ENCODE measurements at regions not wholly inside any gene's neighbourhood (a gene's known extent, or its start where the extent isn't known, plus 50 kb on each side); places are given as distances from the start of the nearest gene placed in this dataset.

DNA sequence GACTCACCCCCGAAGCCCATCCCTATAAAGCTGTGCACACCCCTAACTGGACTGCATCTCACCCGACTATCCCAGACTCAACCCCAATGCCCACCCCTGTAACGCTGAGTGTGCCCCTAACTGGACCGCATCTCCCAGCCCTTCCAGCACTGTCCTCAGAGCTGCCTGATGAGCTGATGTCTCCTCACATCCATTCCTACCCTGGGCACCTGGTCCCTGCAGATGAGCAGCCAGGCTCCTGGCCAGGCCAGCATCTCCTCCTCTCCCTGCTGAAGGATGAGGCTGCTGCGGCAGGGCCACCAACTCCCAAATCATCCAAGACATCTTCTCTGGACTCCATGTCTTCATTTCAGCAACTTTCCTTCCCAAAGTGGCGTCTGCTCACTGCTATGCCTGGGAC is 332.1 kb downstream of the CTTN start:
- TF ChIP-seq, protein P1, sequence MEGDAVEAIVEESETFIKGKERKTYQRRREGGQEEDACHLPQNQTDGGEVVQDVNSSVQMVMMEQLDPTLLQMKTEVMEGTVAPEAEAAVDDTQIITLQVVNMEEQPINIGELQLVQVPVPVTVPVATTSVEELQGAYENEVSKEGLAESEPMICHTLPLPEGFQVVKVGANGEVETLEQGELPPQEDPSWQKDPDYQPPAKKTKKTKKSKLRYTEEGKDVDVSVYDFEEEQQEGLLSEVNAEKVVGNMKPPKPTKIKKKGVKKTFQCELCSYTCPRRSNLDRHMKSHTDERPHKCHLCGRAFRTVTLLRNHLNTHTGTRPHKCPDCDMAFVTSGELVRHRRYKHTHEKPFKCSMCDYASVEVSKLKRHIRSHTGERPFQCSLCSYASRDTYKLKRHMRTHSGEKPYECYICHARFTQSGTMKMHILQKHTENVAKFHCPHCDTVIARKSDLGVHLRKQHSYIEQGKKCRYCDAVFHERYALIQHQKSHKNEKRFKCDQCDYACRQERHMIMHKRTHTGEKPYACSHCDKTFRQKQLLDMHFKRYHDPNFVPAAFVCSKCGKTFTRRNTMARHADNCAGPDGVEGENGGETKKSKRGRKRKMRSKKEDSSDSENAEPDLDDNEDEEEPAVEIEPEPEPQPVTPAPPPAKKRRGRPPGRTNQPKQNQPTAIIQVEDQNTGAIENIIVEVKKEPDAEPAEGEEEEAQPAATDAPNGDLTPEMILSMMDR (IDR thresholded peaks at IDR 0.05; ENCODE audit: insufficient read depth, low read depth, low read length, missing control alignments) = no peak
- H3K4me3 ChIP-seq (ENCODE audit: low read length) = no peak overlapping the region
- DNase-seq (ENCODE audit: low read depth) = no peak

DNA sequence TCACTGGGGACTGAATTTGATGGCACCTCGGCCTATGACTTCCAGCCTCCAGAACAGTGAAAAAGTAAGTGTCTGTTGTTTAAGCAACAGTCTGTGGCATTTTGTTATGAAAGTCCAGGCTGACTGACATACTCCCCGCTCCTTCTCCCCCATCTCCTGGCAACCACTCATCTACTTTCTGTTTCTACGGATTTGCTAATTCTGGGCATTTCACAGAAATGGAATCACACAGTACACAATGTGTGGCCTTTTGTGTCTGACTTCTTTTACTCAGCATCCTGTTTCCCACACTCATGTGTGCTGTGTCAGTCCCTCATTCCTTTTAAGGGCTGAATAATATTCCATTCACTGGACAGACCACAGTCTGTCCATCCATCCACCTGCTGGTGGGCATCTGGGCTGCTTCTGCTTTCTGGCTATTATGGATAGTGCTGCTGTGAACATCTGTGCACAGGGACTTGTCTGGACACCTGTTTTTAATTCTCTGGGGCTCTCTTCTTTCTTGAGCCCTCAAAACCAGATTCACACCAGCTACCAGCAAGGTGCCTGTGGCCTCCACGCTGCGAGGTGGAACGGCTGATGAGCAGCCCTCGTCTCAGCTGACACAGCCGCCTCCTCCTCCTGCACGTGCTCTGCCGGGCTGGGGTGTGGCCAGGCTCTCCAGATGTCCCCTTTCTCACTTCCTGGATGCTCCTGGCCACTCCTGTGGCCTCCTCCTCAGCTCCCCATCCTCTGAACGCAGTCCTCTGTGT is 333.1 kb downstream of the CTTN start:
- no peak overlapping the region for H3K4me3 ChIP-seq (ENCODE audit: low read length)
- TF ChIP-seq, protein P1 (IDR thresholded peaks at IDR 0.05; ENCODE audit: insufficient read depth, low read depth, low read length, missing control alignments) = no peak

DNA sequence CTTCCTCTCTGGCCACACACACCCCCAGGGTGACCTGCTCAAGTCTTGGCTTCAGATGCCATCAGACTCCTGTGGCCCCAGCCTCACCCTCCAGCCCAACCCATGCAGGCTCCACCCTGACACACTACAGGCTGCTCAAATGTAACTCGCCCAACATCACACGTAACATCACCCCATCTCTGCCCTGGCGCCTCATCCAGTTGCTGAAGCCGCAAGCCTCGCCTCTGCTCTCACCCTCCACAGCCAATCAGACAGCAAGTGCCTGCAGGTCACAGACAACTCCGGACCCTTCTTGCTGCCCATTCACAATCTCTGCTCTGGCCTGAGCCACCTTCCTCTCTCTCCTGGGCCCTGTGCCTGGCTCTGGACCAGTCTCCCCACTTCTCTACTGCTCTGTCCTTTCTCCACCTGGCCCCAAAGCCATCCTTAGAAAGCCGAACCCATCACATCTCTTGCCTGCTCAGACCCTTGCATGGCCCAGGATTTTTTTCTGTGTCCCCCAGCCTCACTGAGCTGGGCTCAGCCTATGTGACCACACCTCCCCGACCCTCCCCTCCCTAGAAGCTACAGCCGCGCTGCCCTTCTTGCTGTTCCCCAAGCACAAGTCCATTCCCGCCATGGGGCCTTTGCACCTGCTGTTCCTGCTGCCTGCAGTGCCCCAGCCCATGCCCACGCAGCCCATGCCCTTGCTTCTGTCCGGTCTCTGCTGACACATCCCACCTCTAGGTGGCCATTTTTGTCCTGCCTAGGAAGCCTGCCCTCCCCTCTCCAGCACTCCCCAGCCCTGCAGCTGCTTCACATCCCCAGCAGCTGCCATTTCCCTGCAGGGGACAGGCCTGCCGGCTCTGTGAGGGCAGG is 333.9 kb downstream of the CTTN start:
- TF ChIP-seq, protein P1 (IDR thresholded peaks at IDR 0.05; ENCODE audit: insufficient read depth, low read depth, low read length, missing control alignments) = no peak
- DNase-seq (ENCODE audit: low read depth) = no peak

More for the DNA sequence above, 333.1 kb downstream of the CTTN start:
- DNase-seq (ENCODE audit: low read depth) = no peak

DNA sequence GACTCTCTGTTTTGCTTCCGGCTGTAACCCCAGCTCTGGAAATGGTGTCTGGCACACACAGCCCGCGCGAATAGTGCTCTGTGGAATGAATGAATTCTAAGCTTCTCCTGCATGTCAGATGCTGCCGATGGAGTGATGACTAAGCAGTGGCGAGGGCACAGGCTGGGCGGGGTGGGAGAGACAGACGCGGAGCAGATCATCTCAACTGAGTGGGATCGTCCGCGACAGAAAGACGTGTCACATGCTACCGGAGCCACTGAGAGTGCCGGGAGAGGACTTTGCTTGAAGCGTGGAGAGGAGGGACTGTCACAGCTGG is 334.5 kb downstream of the CTTN start:
- no peak overlapping the region for H3K4me3 ChIP-seq (ENCODE audit: low read length)
- no peak for DNase-seq (ENCODE audit: low read depth)
- TF ChIP-seq, protein P1 (IDR thresholded peaks at IDR 0.05; ENCODE audit: insufficient read depth, low read depth, low read length, missing control alignments) = no peak

More for the DNA sequence above, 333.9 kb downstream of the CTTN start:
- no peak overlapping the region for H3K4me3 ChIP-seq (ENCODE audit: low read length)

DNA sequence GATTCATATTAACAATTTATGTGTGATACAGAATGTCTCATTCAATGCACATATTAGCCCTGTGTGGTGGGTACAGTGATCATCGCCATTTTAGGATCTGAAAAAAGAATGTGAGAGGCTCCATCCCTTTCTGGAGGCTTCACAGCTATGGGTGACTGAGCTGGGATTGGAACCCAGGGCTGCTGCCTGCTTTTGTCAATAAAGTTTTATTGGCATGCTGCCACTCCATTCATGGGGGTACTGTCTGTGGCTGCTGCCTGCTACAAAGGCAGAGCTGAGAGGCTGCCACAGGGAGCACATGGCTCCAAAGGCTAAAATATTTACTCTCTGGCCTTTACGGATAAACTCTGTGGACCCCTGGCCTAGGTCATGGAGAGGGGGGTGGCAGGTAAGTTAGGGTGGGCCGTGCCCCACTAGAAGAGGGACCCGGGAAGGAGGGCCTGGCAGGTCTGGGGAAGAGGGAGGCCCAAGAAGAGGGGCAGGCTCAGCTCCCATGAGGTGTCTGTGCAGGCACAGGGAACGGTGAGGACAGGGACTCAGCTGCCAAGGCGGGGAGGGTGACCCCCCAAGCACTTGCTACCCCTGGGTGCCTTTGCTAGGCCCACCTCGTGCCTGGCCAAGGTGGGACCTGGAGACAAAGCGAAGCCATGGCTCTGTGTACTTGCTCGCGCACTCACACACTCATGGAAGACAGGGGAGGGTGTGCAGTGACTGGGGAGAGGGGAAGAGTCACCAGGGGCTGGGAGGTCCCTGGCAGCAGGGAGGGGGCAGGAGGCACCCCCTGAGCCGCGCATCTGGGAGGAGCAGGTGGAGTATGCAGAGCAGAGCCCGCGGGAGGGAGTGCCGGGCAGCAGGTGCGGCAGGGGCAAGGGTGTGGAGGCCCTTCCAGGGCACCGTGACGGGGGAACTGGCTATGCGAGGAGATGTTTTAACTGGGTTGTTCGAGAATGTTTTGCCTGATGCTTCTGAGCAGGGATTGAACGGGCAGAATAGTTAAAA is 335.3 kb downstream of the CTTN start:
- H3K4me3 ChIP-seq (ENCODE audit: low read length) = no peak overlapping the region
- TF ChIP-seq, protein P1 (IDR thresholded peaks at IDR 0.05; ENCODE audit: insufficient read depth, low read depth, low read length, missing control alignments) = no peak
- DNase-seq (ENCODE audit: low read depth) = no peak

DNA sequence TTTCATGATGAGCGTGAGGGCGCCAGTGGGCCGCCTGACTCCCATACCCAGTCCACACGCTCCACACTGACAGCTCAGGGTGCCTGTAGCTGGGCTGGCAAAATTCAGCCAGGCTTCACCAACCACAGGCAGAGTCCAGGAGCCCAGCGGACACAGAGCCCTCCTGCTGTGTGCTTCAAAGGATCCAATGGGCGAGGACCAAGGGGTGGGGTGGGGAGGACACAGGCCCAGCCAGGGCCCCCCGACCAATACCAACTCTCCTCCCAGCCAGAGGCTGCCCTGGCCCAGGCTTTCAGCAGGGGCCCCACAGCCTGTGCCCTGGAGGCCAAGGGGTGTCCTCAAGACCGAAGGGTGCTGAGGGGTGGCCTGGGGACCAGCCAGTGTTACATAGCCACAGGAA is 336.1 kb downstream of the CTTN start:
- no peak for DNase-seq (ENCODE audit: low read depth)
- TF ChIP-seq, protein P1 (IDR thresholded peaks at IDR 0.05; ENCODE audit: insufficient read depth, low read depth, low read length, missing control alignments) = no peak
- no peak overlapping the region for H3K4me3 ChIP-seq (ENCODE audit: low read length)

Data from epithelial cell of esophagus (primary cell).